MM.1S (cell line): ENCODE measurements at regions not wholly inside any gene's neighbourhood (a gene's known extent, or its start where the extent isn't known, plus 50 kb on each side); places are given as distances from the start of the nearest gene placed in this dataset.
"Not testable (repeated sequence)": the region's sequence is repeated elsewhere in the genome, so short reads cannot be mapped to it uniquely, and the experiment has no call there.

Source experiments
- DNase-seq: peaks from one replicate; pipeline ENCODE4 v3.0.0-alpha.2; 2015
- H2AFZ ChIP-seq: fragments of 300-600 bp; sonication (generic); 2 replicates; pipeline ENCODE4 v1.6.0; 2016; ENCODE audit warnings: antibody characterized with exemption, low read length
- H3F3A ChIP-seq: fragments of 300-600 bp; sonication (generic); 2 replicates; pipeline ENCODE4 v1.6.1; 2016; ENCODE audit warnings: mild to moderate bottlenecking, antibody characterized with exemption, low read length, moderate library complexity, mixed read lengths; ENCODE audit not compliant: insufficient read depth
- H3K27ac ChIP-seq: fragments of 300-600 bp; sonication (generic); 2 replicates; pipeline ENCODE4 v1.5.1; 2016; ENCODE audit warnings: mild to moderate bottlenecking, low read length
- H3K27me3 ChIP-seq: fragments of 300-600 bp; sonication (generic); replicated peaks from 2 replicates; pipeline ENCODE4 v1.6.0; 2016; ENCODE audit warnings: low read length; ENCODE audit not compliant: insufficient read depth
- H3K36me3 ChIP-seq: fragments of 300-600 bp; sonication (generic); replicated peaks from 2 replicates; pipeline ENCODE4 v1.6.1; 2016; ENCODE audit warnings: mild to moderate bottlenecking, low read length, mixed read lengths; ENCODE audit not compliant: insufficient read depth
- H3K4me1 ChIP-seq: fragments of 300-600 bp; sonication (generic); 2 replicates; pipeline ENCODE4 v1.6.1; 2016; ENCODE audit warnings: low read length, mixed read lengths
- H3K4me2 ChIP-seq: fragments of 300-600 bp; sonication (generic); 2 replicates; pipeline ENCODE4 v1.6.0; 2016; ENCODE audit warnings: low read depth, low read length
- H3K4me3 ChIP-seq: fragments of 300-600 bp; sonication (generic); 2 replicates; pipeline ENCODE4 v1.5.1; 2016; ENCODE audit warnings: low read length, mixed read lengths
- H3K79me2 ChIP-seq: fragments of 300-600 bp; sonication (generic); 2 replicates; pipeline ENCODE4 v1.6.1; 2016; ENCODE audit warnings: mixed run types, low read length, mixed read lengths
- H3K9ac ChIP-seq: fragments of 300-600 bp; sonication (generic); 2 replicates; pipeline ENCODE4 v1.6.1; 2016; ENCODE audit warnings: low read length, mixed read lengths
- H3K9me2 ChIP-seq: fragments of 300-600 bp; sonication (generic); replicated peaks from 2 replicates; pipeline ENCODE4 v1.6.1; 2016; ENCODE audit warnings: mild to moderate bottlenecking, low read length, mixed read lengths; ENCODE audit not compliant: insufficient read depth
- H3K9me3 ChIP-seq: fragments of 300-600 bp; sonication (generic); replicated peaks from 2 replicates; pipeline ENCODE4 v1.6.1; 2016; ENCODE audit warnings: mild to moderate bottlenecking, low read length, mixed read lengths; ENCODE audit not compliant: insufficient read depth
- H4K20me1 ChIP-seq: fragments of 300-600 bp; sonication (generic); 2 replicates; pipeline ENCODE4 v1.6.1; 2016; ENCODE audit warnings: mild to moderate bottlenecking, low read length, moderate library complexity, mixed read lengths; ENCODE audit not compliant: insufficient read depth
- CTCF ChIP-seq: fragments of 300-600 bp; sonication (generic); IDR thresholded peaks from 2 replicates; pipeline ENCODE4 v1.5.1; 2016; ENCODE audit warnings: antibody characterized with exemption, low read length, mixed read lengths
- EZH2 ChIP-seq: fragments of 300-600 bp; sonication (generic); optimal IDR thresholded peaks from 2 replicates; pipeline ENCODE3; 2017; ENCODE audit warnings: low read depth, mild to moderate bottlenecking, antibody characterized with exemption, low read length, mixed read lengths
- EZH2phosphoT487 ChIP-seq: fragments of 300-600 bp; sonication (generic); IDR thresholded peaks from 2 replicates; pipeline ENCODE4 v1.6.1; 2018; ENCODE audit warnings: antibody characterized with exemption, low read length

- no peaks in the 10 kb centered on the region for H3K36me3 ChIP-seq
- no peaks in the 10 kb centered on the region for H3K9me3 ChIP-seq
- no peaks in the 10 kb centered on the region for H3K9me2 ChIP-seq
- no peak overlapping the region for H3K27ac ChIP-seq
- TF ChIP-seq CTCF: no peak
- no peak for TF ChIP-seq EZH2phosphoT487
- TF ChIP-seq EZH2: no peak
- no peaks in the 10 kb centered on the region for H4K20me1 ChIP-seq
- no peaks in the 10 kb centered on the region for H3K79me2 ChIP-seq
- H3K27me3 ChIP-seq: no peaks in the 10 kb centered on the region
- no peaks in the 10 kb centered on the region for H3F3A ChIP-seq
- no peaks in the 10 kb centered on the region for H3K4me1 ChIP-seq
- no peak overlapping the region for H3K4me3 ChIP-seq
- no peak overlapping the region for H3K4me2 ChIP-seq
- no peak overlapping the region for H2AFZ ChIP-seq
- H3K9ac ChIP-seq: no peak overlapping the region
- DNase-seq: no peak
Measured at GRCh38 chr1:78301141-78301540, 189.6 kb upstream of the PTGFR start.

GRCh38 chr1:78303620-78304019 lies 187.2 kb upstream of the PTGFR start:
- Histone ChIP-seq H3K4me3 (no peak overlapping the region), H3K27ac (no peak overlapping the region), H3K4me1 (no peaks in the 10 kb centered on the region), H3K9me2 (no peaks in the 10 kb centered on the region), H3F3A (no peaks in the 10 kb centered on the region), H2AFZ (no peak overlapping the region), H3K9ac (no peak overlapping the region), H4K20me1 (no peaks in the 10 kb centered on the region), H3K36me3 (no peaks in the 10 kb centered on the region), H3K79me2 (no peaks in the 10 kb centered on the region), H3K27me3 (no peaks in the 10 kb centered on the region), H3K4me2 (no peak overlapping the region), H3K9me3 (no peaks in the 10 kb centered on the region)
- DNase-seq: no peak
- TF ChIP-seq EZH2 (no peak), CTCF (no peak), EZH2phosphoT487 (no peak)

GRCh38 chr1:78304341-78304740 lies 186.4 kb upstream of the PTGFR start:
- Histone ChIP-seq H2AFZ (no peak overlapping the region), H3K27ac (no peak overlapping the region), H3K27me3 (no peaks in the 10 kb centered on the region), H3F3A (no peaks in the 10 kb centered on the region), H4K20me1 (no peaks in the 10 kb centered on the region), H3K9me2 (no peaks in the 10 kb centered on the region), H3K9ac (no peak overlapping the region), H3K4me2 (no peak overlapping the region), H3K4me3 (no peak overlapping the region), H3K79me2 (no peaks in the 10 kb centered on the region), H3K4me1 (no peaks in the 10 kb centered on the region), H3K9me3 (no peaks in the 10 kb centered on the region), H3K36me3 (no peaks in the 10 kb centered on the region)
- TF ChIP-seq EZH2: no peak
- TF ChIP-seq CTCF: no peak
- DNase-seq: no peak

- no peak overlapping the region for H3K4me3 ChIP-seq
- no peaks in the 10 kb centered on the region for H3F3A ChIP-seq
- H3K4me2 ChIP-seq: no peak overlapping the region
- H3K27ac ChIP-seq: no peak overlapping the region
- H3K9ac ChIP-seq: no peak overlapping the region
- DNase-seq: no peak
- H3K4me1 ChIP-seq: no peaks in the 10 kb centered on the region
- no peaks in the 10 kb centered on the region for H3K9me2 ChIP-seq
- H4K20me1 ChIP-seq: no peaks in the 10 kb centered on the region
- H3K36me3 ChIP-seq: no peaks in the 10 kb centered on the region
- no peaks in the 10 kb centered on the region for H3K27me3 ChIP-seq
- H2AFZ ChIP-seq: no peak overlapping the region
- H3K79me2 ChIP-seq: no peaks in the 10 kb centered on the region
- no peak for TF ChIP-seq EZH2
- TF ChIP-seq EZH2phosphoT487: no peak
- no peak for TF ChIP-seq CTCF
- no peaks in the 10 kb centered on the region for H3K9me3 ChIP-seq
Measured at GRCh38 chr1:78304761-78305160, 186.0 kb upstream of the PTGFR start.

GRCh38 chr1:78310261-78310660 lies 180.5 kb upstream of the PTGFR start:
- H3K4me3 ChIP-seq, DNase-seq: not testable (repeated sequence)

More at GRCh38 chr1:78310261-78310660, 180.5 kb upstream of the PTGFR start:
- H3K36me3 ChIP-seq, H4K20me1 ChIP-seq, H3K9me2 ChIP-seq, H3K4me1 ChIP-seq, H3K79me2 ChIP-seq, H3K27ac ChIP-seq, H3K27me3 ChIP-seq, H3K4me2 ChIP-seq, H2AFZ ChIP-seq, H3F3A ChIP-seq, H3K9me3 ChIP-seq, H3K9ac ChIP-seq: not testable (repeated sequence)
